ENCODE measurements at regions not wholly inside any gene's neighbourhood (a gene's known extent, or its start where the extent isn't known, plus 50 kb on each side); places are given as distances from the start of the nearest gene placed in this dataset.
"Not testable (repeated sequence)": the region's sequence is repeated elsewhere in the genome, so short reads cannot be mapped to it uniquely, and the experiment has no call there.

DNA sequence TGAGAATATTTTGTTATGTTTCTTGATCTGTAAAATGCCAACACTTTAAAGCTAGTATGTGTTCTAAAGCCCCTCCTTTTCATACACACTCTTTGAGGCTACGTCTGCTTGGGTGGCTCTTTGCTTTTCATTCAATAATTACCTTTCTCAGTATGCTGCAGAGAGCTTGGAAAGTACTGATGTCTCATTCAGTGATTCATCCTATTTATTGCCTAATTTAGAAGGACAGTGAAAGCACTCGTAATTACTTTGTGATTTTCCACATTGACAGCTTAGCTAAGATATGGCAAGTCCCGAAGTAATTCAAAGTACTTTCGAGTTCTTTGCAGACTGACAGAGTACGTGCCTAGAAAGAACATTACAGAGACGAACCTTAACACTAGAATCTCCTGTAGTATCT lies 57.2 kb downstream of the BMP15 start:
- no peak for DNase-seq (ENCODE audit: low spot score)

DNA sequence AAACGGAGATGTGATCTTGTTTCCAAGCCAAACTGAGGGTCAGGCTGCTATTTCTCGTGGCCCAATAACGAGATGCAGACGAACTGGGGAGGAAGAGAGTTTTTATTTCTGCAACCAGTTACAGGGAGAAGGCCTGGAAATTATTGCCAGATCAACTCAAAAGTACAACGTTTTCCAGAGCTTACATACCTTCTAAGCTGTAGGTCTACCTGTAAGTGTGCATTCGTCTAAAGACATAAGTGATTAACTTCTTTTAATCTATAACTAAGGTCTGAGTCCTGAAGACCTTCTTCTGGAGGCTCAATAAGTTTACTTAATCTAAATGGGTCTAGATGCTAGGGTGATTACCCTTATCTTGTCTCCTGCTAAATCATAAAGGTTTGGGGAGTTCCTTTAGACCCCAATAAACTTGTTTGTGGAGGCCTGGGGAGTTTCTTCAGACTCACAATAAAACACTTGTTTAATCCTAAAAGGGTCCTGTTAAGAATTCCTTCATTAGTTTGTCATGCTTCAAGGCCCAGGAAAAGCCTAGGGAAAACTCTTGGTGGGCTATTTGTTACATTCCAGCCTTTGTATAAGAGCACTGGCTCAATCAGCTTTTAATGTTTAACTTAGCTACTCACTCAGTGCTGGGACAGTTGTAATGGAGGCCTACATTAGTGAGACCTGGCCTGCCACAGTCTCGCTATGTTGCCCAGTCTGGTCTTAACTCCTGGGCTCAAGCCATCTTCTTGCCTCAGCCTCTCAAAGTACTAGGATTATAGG lies 58.5 kb downstream of the BMP15 start:
- DNase-seq (ENCODE audit: low spot score), result not testable (repeated sequence)

DNA sequence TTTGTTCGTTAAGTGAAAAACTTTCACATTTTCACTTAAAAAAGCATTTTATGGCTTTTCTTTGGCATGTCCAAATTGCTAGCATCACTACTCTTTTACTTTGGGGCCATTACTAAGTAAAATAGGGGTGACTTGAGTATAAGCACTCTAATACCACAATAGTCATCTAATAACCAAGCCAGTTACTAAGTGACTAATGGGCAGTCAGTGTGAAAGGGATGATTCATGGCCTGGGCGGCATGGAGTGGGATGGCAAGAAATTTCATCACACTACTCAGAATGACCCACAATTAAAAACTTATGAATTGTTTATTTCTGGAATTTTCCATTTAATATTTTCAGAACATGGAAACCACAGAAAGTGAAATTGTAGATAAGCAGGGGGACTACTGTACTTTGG lies 60.9 kb downstream of the BMP15 start:
- peak; percentile 9 for DNase-seq (ENCODE audit: low spot score)

GRCh38 chrX:50973199-50973598 lies 62.7 kb downstream of the BMP15 start:
- DNase-seq (ENCODE audit: low spot score), result no peak

DNA sequence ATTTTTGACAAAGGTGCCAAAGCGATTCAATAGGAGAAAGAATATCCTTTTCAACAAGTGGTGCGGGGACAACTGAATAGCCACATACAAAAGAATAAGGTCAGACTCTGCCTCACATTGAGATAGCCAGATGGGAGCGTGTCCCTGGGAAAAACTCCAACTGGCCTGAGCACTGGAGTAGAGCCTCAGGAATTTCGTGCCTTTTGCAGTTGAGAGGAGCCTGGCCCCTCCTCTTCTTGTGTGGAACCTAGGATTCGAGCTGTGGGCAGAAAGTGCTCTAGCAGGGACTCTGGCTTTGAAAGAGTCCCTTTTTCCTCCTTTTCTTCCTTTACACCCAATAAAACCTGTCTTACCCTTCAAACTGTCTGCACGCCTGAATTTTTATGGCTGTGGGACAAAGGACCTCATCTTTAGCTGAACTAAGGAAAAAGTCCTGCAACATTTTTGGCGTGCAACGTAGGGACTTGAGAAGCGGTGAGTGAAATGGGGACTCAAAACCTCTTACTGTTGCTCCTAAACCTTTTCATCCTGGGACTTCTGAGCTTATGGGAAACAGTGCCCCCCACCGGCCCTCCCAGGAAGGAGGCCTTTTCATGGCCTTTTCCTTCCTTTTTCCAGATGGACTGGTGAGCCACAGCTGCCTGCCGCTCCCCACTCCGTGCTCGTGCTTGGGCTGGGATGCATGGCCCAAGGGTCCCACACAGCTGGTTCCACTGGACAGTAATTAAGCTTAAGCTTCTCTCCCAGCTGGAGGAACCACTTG lies 68.6 kb downstream of the BMP15 start:
- DNase-seq (ENCODE audit: low spot score), result peak; percentile 10

- no peak for DNase-seq (ENCODE audit: low spot score)
Measured at GRCh38 chrX:50980251-50980650, 69.7 kb downstream of the BMP15 start.

DNA sequence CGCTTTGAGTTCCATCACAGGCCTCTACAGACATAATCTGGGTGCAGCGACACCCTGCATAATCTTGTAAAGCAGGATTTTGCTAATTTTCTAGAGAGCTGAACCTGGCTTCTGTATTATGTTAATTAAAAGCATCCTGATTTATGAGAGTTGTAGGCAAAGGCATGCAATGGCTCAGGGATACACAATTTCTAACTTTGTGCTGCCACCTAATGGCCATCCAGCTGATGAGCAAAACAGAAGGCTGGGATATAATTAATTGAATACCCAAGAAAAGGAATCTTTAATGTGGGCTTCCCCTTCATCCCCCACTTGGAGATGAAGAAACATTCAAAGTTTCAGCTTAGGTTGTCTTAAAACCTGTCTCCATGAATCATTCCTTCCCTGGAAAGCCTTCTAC lies 78.1 kb downstream of the BMP15 start:
- peak; percentile 22 for DNase-seq (ENCODE audit: low spot score)

DNA sequence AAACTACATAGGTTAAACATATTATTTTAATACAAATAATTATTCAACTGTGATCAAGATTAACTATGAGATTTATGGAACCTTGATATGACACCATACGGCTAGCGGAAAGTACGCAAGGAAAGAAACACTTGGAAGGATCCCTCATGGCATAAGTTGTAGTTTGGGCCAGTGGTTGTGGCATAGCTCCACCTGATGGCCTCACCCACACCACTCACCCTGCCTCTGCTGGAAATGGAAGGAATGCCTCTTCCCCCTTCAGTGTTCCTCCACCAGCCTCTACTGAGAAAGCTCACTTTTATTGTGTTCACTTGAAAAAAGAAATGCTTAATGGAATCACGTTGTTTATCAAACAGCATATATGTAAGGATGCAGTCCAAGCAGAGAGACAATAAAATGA lies 86.4 kb downstream of the BMP15 start:
- no peak for DNase-seq (ENCODE audit: low spot score)

GRCh38 chrX:51000384-51000783 lies 89.8 kb downstream of the BMP15 start:
- not testable (repeated sequence) for DNase-seq (ENCODE audit: low spot score)

DNA sequence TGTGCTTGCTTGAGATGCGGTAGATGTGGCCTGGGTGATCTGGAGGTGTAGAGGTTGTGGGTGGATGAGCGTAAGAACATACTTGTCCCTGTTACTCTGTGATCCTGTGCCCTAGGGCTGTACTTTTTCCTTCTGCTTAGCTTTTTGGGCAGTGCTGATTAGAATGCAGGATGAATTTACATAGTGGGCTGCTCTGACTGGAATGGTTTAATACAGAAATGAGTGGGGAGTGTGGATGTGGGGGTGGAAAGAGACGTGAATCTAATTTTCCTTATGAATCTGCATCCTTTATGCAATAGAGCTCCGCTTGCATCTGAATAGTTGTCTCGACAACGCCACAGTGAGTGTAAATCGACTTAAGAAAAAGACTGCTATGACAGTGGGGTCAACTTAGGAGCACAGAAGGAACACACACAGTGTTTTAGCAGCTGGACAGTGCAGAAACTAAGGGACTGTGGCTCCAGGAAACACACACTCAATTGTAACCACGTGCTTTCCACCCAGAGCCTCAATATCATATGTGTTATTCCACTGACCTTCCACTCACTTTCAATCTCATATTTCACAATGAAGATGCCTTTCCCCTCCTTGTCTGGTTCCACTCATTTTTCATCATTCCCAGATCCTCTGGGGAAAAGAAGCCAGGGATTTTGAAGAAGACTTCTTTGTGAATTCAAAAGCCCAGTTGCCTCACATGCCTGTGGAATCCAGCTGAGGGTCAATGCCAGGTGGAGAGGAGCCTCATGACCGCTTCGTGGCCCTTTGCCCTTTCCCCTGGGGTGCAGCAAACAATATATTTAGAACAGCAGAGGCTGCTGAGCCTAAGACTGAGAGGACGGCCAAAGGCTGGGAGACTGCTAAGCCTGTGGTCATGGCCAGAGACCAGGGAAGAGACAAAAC lies 91.4 kb downstream of the BMP15 start:
- not testable (repeated sequence) for DNase-seq (ENCODE audit: low spot score)

DNA sequence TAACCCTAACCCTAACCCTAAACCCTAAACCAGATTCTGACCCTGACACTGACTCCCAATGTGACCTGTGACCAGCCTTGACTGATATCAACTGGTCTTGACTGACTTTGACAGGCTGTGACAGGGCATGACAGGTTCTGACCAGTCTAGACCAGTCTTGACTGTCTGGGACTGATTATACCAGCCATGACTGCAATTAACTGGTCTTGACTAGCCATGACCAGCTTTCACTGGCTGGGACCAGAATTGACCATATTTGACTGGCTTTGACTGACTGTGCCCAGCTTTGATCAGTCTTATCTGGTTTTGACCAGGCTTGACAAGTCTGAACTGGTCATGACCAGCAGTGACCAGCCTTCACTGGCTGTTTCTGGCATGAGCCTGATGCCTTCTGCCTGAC lies 95.5 kb downstream of the BMP15 start:
- no peak for DNase-seq (ENCODE audit: low spot score)

GRCh38 chrX:51024106-51024696 lies 113.7 kb downstream of the BMP15 start:
- no peak for DNase-seq (ENCODE audit: low spot score)

DNA sequence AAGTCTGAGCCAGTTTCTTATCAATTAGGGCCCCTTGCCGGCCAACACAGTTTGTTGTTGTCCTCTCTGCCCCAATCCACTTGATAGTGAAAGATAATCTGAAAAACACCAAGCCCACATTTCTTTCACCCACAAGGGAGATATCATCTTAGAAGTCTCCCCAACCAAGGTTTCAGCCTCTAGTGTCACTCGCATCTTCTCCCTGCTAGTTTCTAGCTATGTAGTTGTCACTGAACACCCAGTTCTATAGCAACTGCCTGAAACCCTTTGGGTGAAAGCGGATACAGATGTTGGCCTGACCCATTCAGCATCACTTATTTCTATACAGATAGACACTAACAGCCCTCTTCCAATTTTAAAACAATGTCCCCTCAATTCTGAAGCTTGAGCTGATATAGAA lies 116.3 kb downstream of the BMP15 start:
- DNase-seq (ENCODE audit: low spot score), result no peak

DNA sequence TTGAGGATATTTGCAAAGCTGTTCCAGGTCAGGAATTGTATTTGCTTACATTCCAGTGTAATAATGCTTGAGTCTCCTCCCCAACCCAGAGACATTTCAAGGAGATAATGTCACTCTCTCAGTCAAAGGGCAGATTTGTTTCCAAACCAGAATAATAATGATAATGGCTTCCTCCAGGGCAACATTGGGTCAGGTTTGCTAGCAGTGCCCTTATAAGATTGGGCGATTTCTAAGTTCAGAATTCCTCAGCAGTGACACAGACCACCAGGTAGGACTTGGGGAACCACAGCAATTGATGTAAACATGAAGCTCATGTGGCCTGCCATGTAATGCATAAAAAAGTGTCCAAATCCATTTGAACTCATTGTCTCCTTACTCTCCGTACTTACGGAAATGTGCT lies 125.2 kb downstream of the BMP15 start:
- no peak for DNase-seq (ENCODE audit: low spot score)

DNA sequence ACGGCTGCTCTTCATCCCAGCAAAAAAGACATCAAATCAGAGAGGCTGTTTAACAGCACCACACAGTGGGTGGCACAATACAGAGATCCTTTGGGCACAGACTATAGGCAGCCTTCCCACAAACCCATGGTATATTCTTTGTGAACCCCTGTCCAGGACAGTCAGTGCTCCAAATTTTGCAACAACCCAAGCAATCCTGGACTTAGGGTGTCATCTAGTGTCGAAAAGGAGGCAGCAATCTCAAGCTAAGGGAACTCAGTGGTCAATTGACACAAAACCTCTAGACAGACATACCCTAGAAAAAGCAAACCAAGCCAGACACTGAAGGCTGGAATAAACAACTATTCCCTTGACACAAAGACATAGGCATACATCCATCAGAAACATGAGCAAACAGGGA lies 137.4 kb downstream of the BMP15 start:
- no peak for DNase-seq (ENCODE audit: low spot score)

GRCh38 chrX:51053741-51054140 lies 143.2 kb downstream of the BMP15 start:
- DNase-seq (ENCODE audit: low spot score), result no peak

GRCh38 chrX:51098046-51098445 lies 187.5 kb downstream of the BMP15 start:
- DNase-seq (ENCODE audit: low spot score), result no peak

- DNase-seq (ENCODE audit: low spot score), result not testable (repeated sequence)
Measured at GRCh38 chrX:51119058-51119926, 208.8 kb downstream of the BMP15 start.

- not testable (repeated sequence) for DNase-seq (ENCODE audit: low spot score)
Measured at GRCh38 chrX:51125743-51126142, 206.9 kb upstream of the NUDT10 start.

- DNase-seq (ENCODE audit: low spot score), result peak; percentile 28
Measured at GRCh38 chrX:51144828-51145442, 187.7 kb upstream of the NUDT10 start.

- DNase-seq (ENCODE audit: low spot score), result no peak
Measured at GRCh38 chrX:51148848-51149247, 183.8 kb upstream of the NUDT10 start.
